Common myeloid progenitor, CD34-positive (primary cell): ENCODE measurements at regions not wholly inside any gene's neighbourhood (a gene's known extent, or its start where the extent isn't known, plus 50 kb on each side); places are given as distances from the start of the nearest gene placed in this dataset.

ENCODE experiments used
- CTCF ChIA-PET: fragments of 350-600 bp; sonication (Branson Sonifier 250); formaldehyde crosslinking; loops from one replicate; lab custom pipeline; 2021; ENCODE audit warnings: antibody characterized with exemption; lab: Charles Lee
- POLR2A ChIA-PET: fragments of 350-600 bp; sonication (Branson Sonifier 250); formaldehyde crosslinking; loops from one replicate; lab custom pipeline; 2021; ENCODE audit warnings: antibody characterized with exemption; lab: Charles Lee
- DNase-seq, 3 donors: peaks; one replicate each; pipeline versions ENCODE4 v3.0.0 to v3.0.0-alpha.2; 2013
- H3K27ac ChIP-seq, 2 experiments: 1 replicate in 1 of 2; 2 replicates in 1 of 2; pipeline ENCODE4 v1.7.0; 2013; ENCODE audit warnings: inconsistent platforms in 2 of 2, low read length in 2 of 2, mild to moderate bottlenecking in 2 of 2, low read depth in 1 of 2, moderate library complexity in 1 of 2; ENCODE audit not compliant: severe bottlenecking in 2 of 2, insufficient read depth in 1 of 2, poor library complexity in 1 of 2
- H3K27me3 ChIP-seq, 5 experiments: replicated peaks in 2 of 5; 1 replicate in 3 of 5; 2 replicates in 2 of 5; pipeline versions ENCODE4 v1.6.1 to v1.7.0; 2013; ENCODE audit warnings: low read length in 4 of 5, mild to moderate bottlenecking in 2 of 5, moderate library complexity in 2 of 5, inconsistent platforms in 1 of 5; ENCODE audit not compliant: insufficient read depth in 5 of 5, control insufficient read depth in 4 of 5
- H3K36me3 ChIP-seq, 4 experiments: 1 replicate in 2 of 4; 2 replicates in 2 of 4; pipeline versions ENCODE4 v1.6.1 to v1.7.0; 2013; ENCODE audit warnings: low read length in 3 of 4, control low read depth in 1 of 4, mild to moderate bottlenecking in 1 of 4; ENCODE audit not compliant: control insufficient read depth in 4 of 4, insufficient read depth in 4 of 4
- H3K4me1 ChIP-seq, 4 experiments: 1 replicate in 3 of 4; 2 replicates in 1 of 4; pipeline versions ENCODE4 v1.6.1 to v1.7.1; 2013; ENCODE audit warnings: low read length in 3 of 4, mild to moderate bottlenecking in 3 of 4, control low read depth in 1 of 4, inconsistent platforms in 1 of 4, moderate library complexity in 1 of 4; ENCODE audit not compliant: control insufficient read depth in 4 of 4, insufficient read depth in 4 of 4; ENCODE audit errors: control extremely low read depth in 1 of 4
- H3K4me3 ChIP-seq, 7 experiments: 1 replicate in 4 of 7; 2 replicates in 3 of 7; pipeline versions ENCODE4 v1.5.1 to v1.7.0; 2013; ENCODE audit warnings: mild to moderate bottlenecking in 7 of 7, low read length in 6 of 7, moderate library complexity in 6 of 7, inconsistent platforms in 2 of 7, low read depth in 2 of 7, control low read depth in 1 of 7; ENCODE audit not compliant: insufficient read depth in 4 of 7, control insufficient read depth in 1 of 7; ENCODE audit errors: extremely low read depth in 1 of 7
- H3K9me3 ChIP-seq, 5 experiments: 1 replicate in 4 of 5; 2 replicates in 1 of 5; pipeline versions ENCODE4 v1.6.1 to v1.7.1; 2013; ENCODE audit warnings: low read length in 4 of 5, mild to moderate bottlenecking in 2 of 5, inconsistent platforms in 1 of 5, low read depth in 1 of 5, moderate library complexity in 1 of 5; ENCODE audit not compliant: control insufficient read depth in 4 of 5, insufficient read depth in 2 of 5; ENCODE audit errors: control extremely low read depth in 1 of 5
- WGBS: methylation state at CpG from one replicate; pipeline ENCODE4 v1.1.5; 2013; ENCODE audit not compliant: insufficient coverage; 5-methylcytosine and 5-hydroxymethylcytosine counted together

DNA sequence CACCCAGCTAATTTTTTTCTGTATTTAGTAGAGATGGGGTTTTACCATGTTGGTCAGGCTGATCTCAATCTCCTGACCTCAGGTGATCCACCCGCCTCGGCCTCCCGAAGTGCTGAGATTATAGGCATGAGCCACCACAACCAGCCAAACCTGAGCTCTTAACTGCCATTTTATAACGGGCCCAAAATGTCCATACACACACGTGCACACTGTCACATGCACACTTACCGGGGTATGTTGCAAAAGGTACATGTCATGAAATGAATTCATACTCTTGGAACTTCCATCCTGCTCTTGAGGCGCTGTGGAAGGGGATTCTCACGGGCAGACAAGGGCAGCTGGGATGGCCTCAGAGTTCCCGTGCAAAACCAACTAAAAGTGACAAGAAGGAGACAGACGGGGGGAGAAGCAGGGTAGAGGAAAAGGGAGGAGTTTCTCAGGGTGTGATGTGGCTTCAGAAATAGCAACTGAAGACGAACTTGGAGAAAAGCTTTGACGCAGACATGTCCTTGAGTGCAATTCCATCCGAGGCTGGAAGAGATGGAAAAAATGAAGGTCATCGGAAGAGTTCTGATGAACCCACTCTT lies 110.9 kb downstream of the BDH1 start:
- no peak for DNase-seq
- H3K4me3 ChIP-seq, result no peak overlapping the region
- H3K27ac ChIP-seq, result no peak overlapping the region
- POLR2A ChIA-PET, result interaction anchor here (1.1 kb wide), 1 partner anchor 13 kb away, joined by 4 read pairs; no protein-coding TSS in a partner anchor
- H3K36me3 ChIP-seq, result no peaks in the 10 kb centered on the region
- peaks cover 0 to 12% (median 0%) of the 10 kb centered on the region in 5 experiments for H3K27me3 ChIP-seq
- 90% methylated on average over 12 of the region's 14 CpGs for WGBS
- H3K9me3 ChIP-seq, result no peaks in the 10 kb centered on the region
- CTCF ChIA-PET, result interaction anchor here (0.7 to 1.5 kb wide), 3 partner anchors 9 to 19 kb away, joined by 3 read pairs; no protein-coding TSS in a partner anchor
- peaks cover 0 to 4% (median 2%) of the 10 kb centered on the region in 4 experiments for H3K4me1 ChIP-seq

DNA sequence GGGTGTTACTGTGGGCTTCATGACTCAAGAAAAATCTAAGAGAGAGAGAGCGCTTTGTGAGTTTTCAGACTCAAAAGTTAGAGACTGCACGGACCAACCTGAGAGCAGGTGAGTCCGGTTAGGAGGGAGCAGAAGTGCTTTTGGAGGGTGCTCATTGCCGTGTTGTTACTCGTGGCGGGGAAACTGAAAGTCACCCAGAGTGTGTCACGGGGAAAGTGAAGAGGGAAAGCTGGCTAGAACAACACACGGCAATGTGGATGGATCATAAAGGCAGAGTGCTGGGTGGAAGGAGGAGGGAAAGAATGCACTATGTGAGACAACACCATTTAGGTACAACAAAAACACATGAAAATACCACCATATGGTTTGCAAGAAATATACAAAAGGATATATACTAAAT lies 112.3 kb downstream of the BDH1 start:
- no peak overlapping the region for H3K4me3 ChIP-seq
- H3K27me3 ChIP-seq, result peaks cover 0 to 12% (median 0%) of the 10 kb centered on the region in 5 experiments
- H3K9me3 ChIP-seq, result no peaks in the 10 kb centered on the region
- H3K4me1 ChIP-seq, result peaks cover 0 to 4% (median 2%) of the 10 kb centered on the region in 4 experiments
- ChIA-PET CTCF (no interaction called here), POLR2A (no interaction called here)
- no peak overlapping the region for H3K27ac ChIP-seq
- DNase-seq, result no peak
- H3K36me3 ChIP-seq, result no peaks in the 10 kb centered on the region
- 97% methylated on average over 7 of the region's 8 CpGs for WGBS

DNA sequence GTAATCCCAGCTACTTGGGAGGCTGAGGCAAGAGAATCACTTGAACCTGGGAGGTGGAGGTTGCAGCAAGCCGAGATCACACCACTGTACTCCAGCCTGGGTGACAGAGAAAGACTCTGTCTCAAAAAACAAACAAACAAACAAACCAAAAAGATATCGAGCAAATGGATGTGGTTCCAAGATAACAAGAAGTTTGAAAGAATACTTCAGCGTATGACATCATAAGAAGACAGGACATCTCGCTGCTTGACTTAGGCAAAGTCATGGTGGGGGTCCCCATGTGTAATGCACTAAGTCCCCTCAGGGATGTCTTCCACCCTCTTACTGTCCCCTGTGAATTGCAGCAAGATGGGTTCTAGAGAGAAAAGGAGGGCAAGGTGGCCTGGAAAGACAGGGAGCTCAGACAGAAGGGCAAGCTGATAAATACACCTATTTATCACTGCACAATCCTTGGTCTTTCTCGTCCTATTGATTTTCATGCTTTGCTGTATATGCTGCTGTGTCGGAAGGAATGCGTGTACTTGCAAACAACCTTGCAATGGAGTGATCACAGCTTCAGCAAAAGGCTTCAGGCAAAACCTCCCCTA lies 115.0 kb downstream of the BDH1 start:
- peaks cover 0 to 12% (median 0%) of the 10 kb centered on the region in 5 experiments for H3K27me3 ChIP-seq
- H3K36me3 ChIP-seq, result no peaks in the 10 kb centered on the region
- CTCF ChIA-PET, result interaction anchor here (1.4 kb wide), 1 partner anchor 218 kb away, joined by 3 read pairs; no protein-coding TSS in a partner anchor
- no peak overlapping the region for H3K4me3 ChIP-seq
- DNase-seq, result no peak
- H3K4me1 ChIP-seq, result peaks cover 0 to 4% (median 0%) of the 10 kb centered on the region in 4 experiments
- H3K27ac ChIP-seq, result no peak overlapping the region
- POLR2A ChIA-PET, result no interaction called here
- WGBS, result 98% methylated on average over 7 of the region's 7 CpGs
- no peaks in the 10 kb centered on the region for H3K9me3 ChIP-seq

DNA sequence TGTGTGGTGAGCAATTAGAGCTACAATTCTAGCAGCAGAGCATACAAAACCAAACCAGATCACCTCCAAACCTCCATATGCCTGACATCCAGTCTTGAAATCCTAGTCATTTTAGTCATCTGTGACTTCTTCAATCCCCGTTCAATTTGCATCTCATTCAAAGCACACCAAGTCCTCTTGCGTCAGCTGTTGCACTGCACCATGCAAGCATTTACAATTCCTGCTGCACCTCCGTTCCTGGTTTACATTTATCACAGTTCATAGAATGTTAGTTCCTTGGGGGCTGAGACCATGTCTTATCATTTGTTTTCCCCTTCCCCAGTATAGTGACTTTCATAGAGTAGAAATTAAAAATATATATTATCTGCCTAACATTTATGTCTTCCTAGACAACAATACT lies 116.9 kb downstream of the BDH1 start:
- 100% methylated on average over 2 of the region's 3 CpGs for WGBS
- CTCF ChIA-PET, result no interaction called here
- H3K27me3 ChIP-seq, result peaks cover 0 to 12% (median 2%) of the 10 kb centered on the region in 5 experiments
- H3K27ac ChIP-seq, result no peak overlapping the region
- no peaks in the 10 kb centered on the region for H3K9me3 ChIP-seq
- POLR2A ChIA-PET, result no interaction called here
- no peaks in the 10 kb centered on the region for H3K4me1 ChIP-seq
- no peaks in the 10 kb centered on the region for H3K36me3 ChIP-seq
- no peak overlapping the region for H3K4me3 ChIP-seq
- DNase-seq, result no peak

DNA sequence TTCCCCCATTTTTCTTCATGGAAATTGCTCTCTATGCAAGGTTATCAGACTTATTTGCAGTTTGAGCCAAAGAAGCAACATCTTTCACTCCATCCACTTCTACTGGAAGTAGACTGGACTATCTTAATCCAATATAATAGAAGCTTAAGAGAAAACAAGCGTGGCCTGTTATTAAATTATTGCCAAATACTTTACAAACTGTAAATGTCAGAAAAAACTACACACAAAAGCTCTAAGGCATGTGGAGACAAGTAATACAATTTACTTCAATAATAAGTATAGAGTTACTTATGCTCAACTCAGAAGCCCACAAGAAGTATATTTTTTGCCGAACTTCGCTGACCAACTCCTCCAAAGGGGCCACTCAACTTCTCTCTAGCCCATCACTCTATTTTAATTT lies 120.3 kb downstream of the BDH1 start:
- ChIA-PET POLR2A (no interaction called here), CTCF (no interaction called here)
- Histone ChIP-seq H3K4me3 (no peak overlapping the region), H3K9me3 (peaks cover 0 to 2% (median 0%) of the 10 kb centered on the region in 5 experiments), H3K4me1 (no peaks in the 10 kb centered on the region), H3K36me3 (no peaks in the 10 kb centered on the region), H3K27me3 (peaks cover 0 to 14% (median 5%) of the 10 kb centered on the region in 5 experiments), H3K27ac (no peak overlapping the region)
- no peak for DNase-seq
- 100% methylated on average over 2 of the region's 3 CpGs for WGBS

DNA sequence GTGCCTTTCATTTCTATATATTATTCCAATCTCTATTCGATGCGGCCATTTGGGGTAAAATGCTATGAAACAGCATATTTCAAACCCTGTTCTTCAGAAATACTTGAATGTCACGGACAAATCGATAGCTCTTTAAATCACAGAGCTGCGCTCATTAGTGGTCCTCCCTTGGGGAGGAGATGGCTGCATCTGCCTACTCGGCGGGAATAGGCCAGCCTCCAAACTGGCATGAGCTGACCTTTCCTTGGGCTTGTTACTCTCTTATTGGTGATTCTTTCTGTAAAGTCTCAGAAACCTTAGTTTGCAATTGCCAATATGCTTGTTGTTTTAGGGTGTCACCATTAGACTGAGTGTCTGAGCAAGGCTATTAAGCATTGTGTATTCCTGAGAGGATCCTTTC lies 120.9 kb downstream of the BDH1 start:
- H3K36me3 ChIP-seq, result no peaks in the 10 kb centered on the region
- ChIA-PET CTCF (no interaction called here), POLR2A (no interaction called here)
- H3K4me3 ChIP-seq, result no peak overlapping the region
- peaks cover 0 to 2% (median 0%) of the 10 kb centered on the region in 5 experiments for H3K9me3 ChIP-seq
- peaks cover 0 to 14% (median 2%) of the 10 kb centered on the region in 5 experiments for H3K27me3 ChIP-seq
- H3K27ac ChIP-seq, result no peak overlapping the region
- DNase-seq, result no peak
- WGBS, result 98% methylated on average over 7 of the region's 7 CpGs
- H3K4me1 ChIP-seq, result peaks cover 0 to 3% (median 0%) of the 10 kb centered on the region in 4 experiments
